Epithelial cell of esophagus (primary cell): ENCODE measurements at regions not wholly inside any gene's neighbourhood (a gene's known extent, or its start where the extent isn't known, plus 50 kb on each side); places are given as distances from the start of the nearest gene placed in this dataset.

ENCODE experiments used
- DNase-seq: peaks from one replicate; pipeline ENCODE4 v3.0.0; 2010; ENCODE audit warnings: low read depth
- H3K4me3 ChIP-seq: 2 replicates; pipeline ENCODE4 v1.5.1; 2011; ENCODE audit warnings: mild to moderate bottlenecking, low read length, control low read depth
- TF ChIP-seq, protein P1 (sequence below): IDR thresholded peaks from 2 replicates; pipeline ENCODE4 v1.5.1; 2011; ENCODE audit warnings: low read depth, mild to moderate bottlenecking, low read length, control low read depth, inconsistent platforms; ENCODE audit not compliant: insufficient read depth; ENCODE audit errors: missing control alignments

DNA sequence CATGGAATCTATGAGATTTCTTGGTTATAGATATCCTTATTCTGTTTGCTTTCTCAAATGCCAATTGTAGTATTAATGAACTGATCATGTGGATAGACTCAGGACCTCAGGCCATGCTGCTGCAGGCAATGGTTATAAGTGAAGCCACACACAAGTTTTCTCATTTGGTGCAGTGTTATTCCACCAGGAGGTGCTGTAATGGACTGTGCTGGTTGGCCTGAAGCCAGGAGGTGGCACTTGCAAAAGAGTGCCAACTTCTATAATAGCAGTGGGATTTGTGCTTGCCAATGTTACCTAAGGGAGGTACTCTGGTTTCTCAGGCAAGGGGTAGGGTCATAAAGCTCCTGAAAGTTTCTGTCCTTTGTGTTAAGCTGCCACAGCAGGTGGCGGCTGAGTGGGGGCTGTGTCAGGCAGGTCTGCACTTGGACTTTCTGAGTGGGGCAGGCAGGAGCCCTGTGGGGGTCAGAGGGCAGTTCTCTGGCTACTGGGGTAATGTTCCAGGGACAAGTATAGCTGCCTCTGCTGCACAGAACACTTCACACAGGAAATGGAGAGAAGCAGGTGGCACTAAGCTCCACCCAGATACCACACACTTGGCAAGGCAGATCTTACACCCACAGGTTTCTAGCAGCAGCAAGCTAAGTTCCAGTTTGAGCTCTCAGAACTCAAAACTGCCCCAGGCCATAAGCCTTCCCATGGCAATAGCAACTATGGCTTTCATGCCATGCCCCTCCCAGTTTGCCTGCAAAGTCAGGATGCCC is 352.6 kb upstream of the CWC22 start:
- H3K4me3 ChIP-seq = no peak overlapping the region
- DNase-seq = peak; percentile 85
- TF ChIP-seq, protein P1, sequence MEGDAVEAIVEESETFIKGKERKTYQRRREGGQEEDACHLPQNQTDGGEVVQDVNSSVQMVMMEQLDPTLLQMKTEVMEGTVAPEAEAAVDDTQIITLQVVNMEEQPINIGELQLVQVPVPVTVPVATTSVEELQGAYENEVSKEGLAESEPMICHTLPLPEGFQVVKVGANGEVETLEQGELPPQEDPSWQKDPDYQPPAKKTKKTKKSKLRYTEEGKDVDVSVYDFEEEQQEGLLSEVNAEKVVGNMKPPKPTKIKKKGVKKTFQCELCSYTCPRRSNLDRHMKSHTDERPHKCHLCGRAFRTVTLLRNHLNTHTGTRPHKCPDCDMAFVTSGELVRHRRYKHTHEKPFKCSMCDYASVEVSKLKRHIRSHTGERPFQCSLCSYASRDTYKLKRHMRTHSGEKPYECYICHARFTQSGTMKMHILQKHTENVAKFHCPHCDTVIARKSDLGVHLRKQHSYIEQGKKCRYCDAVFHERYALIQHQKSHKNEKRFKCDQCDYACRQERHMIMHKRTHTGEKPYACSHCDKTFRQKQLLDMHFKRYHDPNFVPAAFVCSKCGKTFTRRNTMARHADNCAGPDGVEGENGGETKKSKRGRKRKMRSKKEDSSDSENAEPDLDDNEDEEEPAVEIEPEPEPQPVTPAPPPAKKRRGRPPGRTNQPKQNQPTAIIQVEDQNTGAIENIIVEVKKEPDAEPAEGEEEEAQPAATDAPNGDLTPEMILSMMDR = peak; percentile 15

DNA sequence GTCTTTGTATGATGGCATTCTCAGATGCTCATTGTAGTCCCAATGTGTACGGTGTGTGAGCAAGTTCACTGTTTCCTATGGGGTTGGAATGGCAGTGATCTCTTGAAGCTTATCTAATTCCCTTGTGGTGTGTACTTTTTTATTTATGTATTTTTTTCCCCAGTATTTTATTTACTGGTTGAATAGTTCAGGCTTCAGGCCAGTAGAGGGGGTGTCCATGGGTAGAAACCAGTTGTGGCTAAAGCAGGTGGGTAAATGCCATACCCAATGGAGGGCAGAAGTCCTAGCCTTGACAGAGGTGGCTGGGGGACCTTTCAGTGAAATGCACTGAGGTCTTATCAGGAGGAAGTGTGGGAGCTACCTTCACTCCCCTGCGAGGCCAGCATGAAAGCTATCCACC is 351.4 kb upstream of the CWC22 start:
- TF ChIP-seq, protein P1 = no peak
- no peak overlapping the region for H3K4me3 ChIP-seq

DNA sequence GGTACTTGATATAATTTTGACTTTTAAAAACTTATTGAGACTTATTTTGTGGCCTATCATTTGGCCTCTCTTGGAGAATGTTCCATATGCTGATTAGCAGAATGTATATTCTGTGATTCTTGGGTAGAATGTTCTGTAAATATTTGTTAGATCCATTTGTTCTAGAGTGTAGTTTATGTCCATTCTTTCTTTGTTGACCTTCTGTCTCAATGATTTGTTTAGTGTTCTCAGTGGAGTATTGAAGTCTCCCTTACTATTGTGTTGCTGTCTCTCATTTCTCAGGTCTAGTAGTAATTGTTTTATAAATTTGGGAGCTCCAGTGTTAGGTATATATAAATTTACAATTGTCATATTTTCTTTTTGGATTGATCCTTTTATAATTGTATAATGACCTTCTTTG is 349.6 kb upstream of the CWC22 start:
- TF ChIP-seq, protein P1 = no peak
- H3K4me3 ChIP-seq = no peak overlapping the region
- DNase-seq = no peak

More for the DNA sequence above, 351.4 kb upstream of the CWC22 start:
- DNase-seq = no peak

DNA sequence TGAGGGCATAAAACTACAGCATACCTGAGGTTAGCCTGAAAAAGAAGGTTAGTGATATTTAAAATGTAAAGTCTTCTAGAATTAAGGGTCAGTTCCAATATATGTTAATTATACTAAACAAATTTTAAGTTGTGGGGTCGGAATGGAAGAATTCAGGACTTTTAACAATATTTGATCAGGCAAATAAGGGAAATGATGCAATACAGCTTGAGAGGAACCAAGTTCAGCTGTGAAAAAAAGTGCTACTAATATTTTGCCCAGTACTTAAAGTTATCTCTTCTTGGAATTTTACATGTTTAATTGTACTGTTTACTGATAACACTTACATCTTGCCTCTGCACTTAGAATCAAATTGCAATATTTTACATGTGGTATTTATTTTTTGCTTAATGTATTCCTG is 345.5 kb upstream of the CWC22 start:
- no peak overlapping the region for H3K4me3 ChIP-seq
- TF ChIP-seq, protein P1 = no peak
- no peak for DNase-seq

DNA sequence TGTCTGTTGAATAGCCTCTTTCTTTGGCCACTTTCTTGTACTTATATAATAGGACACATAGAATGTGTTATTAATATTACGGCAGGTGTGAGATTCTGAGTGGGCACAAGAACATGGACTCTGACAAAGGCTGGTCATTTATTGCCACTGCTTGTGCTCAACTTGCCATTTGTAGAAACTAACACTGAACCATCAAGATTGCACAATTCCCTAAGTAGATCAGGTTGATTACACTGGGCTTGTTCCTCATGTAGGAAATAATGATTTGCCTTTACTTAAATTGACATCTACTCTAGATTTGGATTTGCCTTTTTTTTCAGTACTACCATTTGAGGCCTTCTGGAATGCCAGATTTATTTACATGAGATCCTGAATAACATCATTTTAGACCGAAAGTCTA is 342.7 kb upstream of the CWC22 start:
- H3K4me3 ChIP-seq = no peak overlapping the region
- no peak for DNase-seq
- TF ChIP-seq, protein P1 = no peak

DNA sequence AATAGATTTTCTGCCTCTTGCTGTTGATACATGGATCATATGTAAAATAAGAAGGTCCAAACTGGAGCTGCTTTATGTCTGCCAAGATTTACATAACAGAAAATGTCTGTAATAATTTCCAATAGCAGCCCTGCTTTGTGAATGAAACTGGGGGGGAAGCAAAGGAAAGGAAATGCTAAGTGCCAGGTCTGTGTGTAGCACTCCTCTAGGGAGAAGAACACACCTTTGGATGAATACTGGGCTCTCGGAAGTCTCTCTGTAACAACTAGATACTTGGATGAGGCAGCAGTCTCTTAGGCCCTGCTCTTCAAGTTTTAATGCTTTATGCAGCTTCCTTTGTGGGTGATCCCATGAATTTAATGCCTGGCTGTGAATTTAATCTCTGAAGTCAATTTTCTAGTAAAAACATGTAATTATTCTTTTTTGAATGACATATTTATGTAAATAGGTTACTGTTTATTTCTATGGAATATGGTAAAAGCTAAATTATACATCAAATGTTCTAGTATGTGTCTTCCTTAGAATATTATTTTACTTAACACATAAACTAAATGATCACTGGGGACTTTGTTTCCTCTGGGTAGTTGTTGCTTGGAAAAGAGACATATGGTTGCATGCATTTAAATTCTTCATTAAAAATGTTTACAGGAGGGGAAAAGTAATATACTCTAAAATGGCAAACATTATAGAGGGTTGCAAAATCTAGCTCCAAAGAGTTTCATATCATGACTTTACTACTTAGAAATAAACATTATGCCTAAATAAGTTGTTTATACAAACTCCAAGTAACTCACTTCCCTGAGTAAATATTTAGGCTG is 336.6 kb upstream of the CWC22 start:
- no peak overlapping the region for H3K4me3 ChIP-seq
- TF ChIP-seq, protein P1 = no peak
- no peak for DNase-seq
